Vagina (tissue), 2 donors: ENCODE measurements at regions not wholly inside any gene's neighbourhood (a gene's known extent, or its start where the extent isn't known, plus 50 kb on each side); places are given as distances from the start of the nearest gene placed in this dataset.

Source experiments
- CTCF ChIP-seq, 3 experiments: fragments of 450-650 bp in 2 of 3; fragments of 200-600 bp in 1 of 3; sonication (generic) in 1 of 3; IDR thresholded peaks; one replicate each; pipeline ENCODE4 v1.5.1; 2017 to 2019; ENCODE audit warnings: antibody characterized with exemption in 3 of 3, mild to moderate bottlenecking in 2 of 3, moderate library complexity in 2 of 3
- POLR2AphosphoS5 ChIP-seq, 2 donors: sonication (generic); formaldehyde crosslinking; IDR thresholded peaks; one replicate each; pipeline ENCODE4 v1.9.0; 2017; ENCODE audit warnings: antibody characterized with exemption in 2 of 2, mild to moderate bottlenecking in 2 of 2, low read depth in 1 of 2; ENCODE audit not compliant: insufficient read depth in 1 of 2

- TF ChIP-seq CTCF (IDR thresholded peaks at IDR 0.05) (no peak), POLR2AphosphoS5 (IDR thresholded peaks at IDR 0.05; ENCODE audit: insufficient read depth in 1 of 2, low read depth in 1 of 2) (no peak)
Measured at GRCh38 chr7:68107261-68107660, 1110.6 kb downstream of the TYW1 start.
